ENCODE measurements at regions not wholly inside any gene's neighbourhood (a gene's known extent, or its start where the extent isn't known, plus 50 kb on each side); places are given as distances from the start of the nearest gene placed in this dataset.
"Not testable (repeated sequence)": the region's sequence is repeated elsewhere in the genome, so short reads cannot be mapped to it uniquely, and the experiment has no call there.

GRCh38 chr5:167915237-167915636, 376.2 kb upstream of the WWC1 start:
- no peak for DNase-seq

GRCh38 chr5:167916261-167916691, 375.2 kb upstream of the WWC1 start:
- DNase-seq = no peak

- DNase-seq = no peak
Observed at GRCh38 chr5:167916706-167917105, 374.7 kb upstream of the WWC1 start.

DNA sequence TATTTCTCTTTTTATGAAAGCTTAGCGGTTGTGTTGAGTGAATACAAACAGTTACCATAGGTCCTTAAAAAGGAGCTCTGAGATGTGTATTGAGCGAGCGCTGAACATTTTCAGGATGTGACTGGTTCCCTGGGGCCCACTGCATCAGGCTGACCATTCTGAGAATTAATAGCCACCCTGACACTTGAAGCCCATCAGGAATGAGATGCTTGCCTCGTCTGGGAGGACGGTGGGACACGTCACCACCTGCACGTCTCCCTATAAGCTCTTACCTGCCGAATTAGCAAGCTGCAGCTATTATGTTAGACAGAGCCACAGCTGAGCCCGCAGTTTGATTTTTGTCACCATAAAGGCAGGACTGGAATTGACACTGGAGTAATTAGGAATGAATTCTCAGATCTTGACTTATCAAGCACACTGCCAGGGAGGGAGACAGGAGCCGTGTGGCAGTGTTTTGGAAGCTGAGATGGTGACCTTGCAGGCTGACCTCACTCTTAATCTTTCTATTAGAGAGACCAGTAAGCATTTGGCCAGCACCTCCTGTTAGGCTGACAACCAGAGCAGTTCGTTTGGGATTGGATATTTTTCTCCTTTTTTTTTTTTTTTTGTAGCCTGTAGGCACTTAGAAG, 373.1 kb upstream of the WWC1 start:
- DNase-seq = no peak

DNA sequence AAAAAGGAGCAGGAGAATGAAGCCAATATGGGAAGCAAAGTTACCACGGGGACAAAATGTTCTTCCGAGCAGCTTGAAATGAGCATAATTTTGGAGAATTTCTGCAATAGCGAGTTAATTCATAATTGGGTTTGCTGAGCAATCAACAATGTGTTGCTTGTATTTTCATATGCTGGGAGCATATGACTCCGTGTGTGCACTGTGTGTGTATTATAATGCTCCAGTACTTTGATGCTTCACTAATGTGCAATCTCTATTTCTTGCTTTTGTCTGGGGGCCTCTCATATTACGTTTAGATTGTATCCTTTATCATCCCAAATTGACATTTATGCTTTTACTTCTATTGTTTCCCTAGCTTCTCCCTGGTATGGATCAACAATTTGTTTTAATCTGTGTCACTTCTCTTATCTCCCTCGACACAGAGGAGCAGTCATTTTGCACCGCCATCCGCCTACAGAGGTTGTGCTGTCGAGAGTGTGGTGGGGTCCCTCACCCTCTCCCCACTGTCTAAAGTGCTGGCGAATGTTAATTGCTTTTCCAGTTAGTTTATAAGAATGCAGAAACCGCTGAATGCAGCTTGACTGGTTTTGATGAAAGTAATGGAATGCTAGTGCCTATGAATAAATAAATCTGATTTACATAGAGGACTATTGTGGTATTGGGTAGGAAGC, 372.5 kb upstream of the WWC1 start:
- DNase-seq = no peak

DNA sequence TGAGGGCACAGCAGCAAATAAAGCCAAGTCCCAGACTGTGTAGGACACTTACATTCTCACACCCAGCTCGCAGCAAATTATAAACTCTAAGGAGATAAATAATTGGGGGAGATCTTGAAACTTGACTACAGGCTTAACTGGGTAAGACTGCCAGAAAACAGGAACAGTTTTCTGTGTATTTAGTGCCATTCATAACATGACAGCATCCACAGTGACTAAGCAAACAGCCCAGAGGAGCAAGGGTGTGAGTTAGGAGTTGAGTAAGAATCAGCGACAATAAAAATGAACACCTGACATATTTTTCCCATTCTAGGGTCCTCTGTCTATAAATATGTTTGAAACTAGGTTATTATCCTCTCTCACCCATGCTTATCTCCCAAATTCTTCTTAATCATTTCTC, 370.9 kb upstream of the WWC1 start:
- no peak for DNase-seq

GRCh38 chr5:167921796-167922195, 369.6 kb upstream of the WWC1 start:
- no peak for DNase-seq

- no peak for DNase-seq
Observed at GRCh38 chr5:167923396-167923795, 368.0 kb upstream of the WWC1 start.

DNA sequence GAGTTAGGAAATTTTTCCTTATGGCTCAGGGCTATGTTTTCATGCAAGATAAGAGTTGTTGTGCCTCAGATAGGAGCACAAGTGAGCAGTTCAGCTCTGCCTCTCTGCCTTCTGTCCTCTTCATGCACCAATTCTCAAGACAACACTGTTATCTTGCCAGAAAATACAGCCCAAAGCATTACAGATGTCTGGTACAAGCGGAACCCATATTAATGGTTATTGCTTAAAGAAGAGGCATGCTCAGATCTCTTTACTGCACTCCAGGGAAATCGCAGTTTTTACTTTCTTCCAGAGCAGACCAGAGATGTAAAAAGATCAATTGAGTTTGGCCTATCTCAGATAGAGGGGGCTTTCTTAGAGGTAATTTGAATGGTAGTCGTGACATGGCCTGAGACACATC, 361.6 kb upstream of the WWC1 start:
- DNase-seq = no peak

GRCh38 chr5:167934551-167934971, 356.9 kb upstream of the WWC1 start:
- no peak for DNase-seq

GRCh38 chr5:167936022-167936421, 355.4 kb upstream of the WWC1 start:
- DNase-seq = no peak

- DNase-seq = no peak
Observed at GRCh38 chr5:167936944-167937634, 354.4 kb upstream of the WWC1 start.

- no peak for DNase-seq
Observed at GRCh38 chr5:167937635-167937998, 353.8 kb upstream of the WWC1 start.

DNA sequence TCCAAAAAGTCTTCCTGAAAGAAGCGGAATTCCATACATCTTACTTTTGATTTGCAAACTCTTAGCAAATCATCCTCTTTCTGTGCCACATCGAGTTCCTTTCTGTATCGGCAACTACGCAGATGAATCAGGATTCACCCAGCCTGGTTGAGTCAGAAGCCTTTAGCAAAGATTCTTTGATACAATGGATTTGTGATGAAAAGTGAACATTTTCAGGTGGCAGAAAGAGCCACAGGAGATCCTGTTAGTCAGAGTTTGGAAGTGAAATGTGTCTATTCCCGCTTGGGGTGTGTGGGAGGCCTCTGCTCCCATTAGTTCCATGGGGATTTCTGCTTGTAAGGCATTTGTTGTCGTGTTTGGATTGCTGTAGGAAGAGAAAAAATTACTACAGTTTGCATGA, 351.8 kb upstream of the WWC1 start:
- no peak for DNase-seq

GRCh38 chr5:167940911-167941310, 350.5 kb upstream of the WWC1 start:
- no peak for DNase-seq

DNA sequence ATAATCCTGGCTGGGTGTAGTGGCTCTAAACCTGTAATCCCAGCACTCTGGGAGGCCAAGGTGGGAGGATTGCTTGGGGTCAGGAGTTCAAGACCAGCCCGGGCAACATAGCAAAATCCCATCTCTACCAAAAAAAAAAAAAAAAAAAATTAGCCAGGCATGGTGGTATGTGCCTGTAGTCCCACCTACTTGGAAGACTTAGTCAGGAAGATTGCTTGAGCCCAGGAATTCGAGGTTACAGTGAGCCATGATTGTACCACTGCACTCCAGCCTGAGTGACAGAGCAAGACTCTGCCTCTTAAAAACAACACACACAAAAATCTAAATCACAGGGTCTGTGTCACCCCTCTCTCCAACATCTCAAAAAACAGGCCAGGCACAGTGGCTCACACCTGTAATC, 349.9 kb upstream of the WWC1 start:
- not testable (repeated sequence) for DNase-seq

GRCh38 chr5:167943343-167943742, 348.1 kb upstream of the WWC1 start:
- DNase-seq = no peak

- no peak for DNase-seq
Observed at GRCh38 chr5:167944121-167944852, 347.2 kb upstream of the WWC1 start.

GRCh38 chr5:167945542-167946384, 345.7 kb upstream of the WWC1 start:
- no peak for DNase-seq

GRCh38 chr5:167947306-167947705, 344.1 kb upstream of the WWC1 start:
- no peak for DNase-seq

- no peak for DNase-seq
Observed at GRCh38 chr5:167948251-167948650, 343.2 kb upstream of the WWC1 start.

DNA sequence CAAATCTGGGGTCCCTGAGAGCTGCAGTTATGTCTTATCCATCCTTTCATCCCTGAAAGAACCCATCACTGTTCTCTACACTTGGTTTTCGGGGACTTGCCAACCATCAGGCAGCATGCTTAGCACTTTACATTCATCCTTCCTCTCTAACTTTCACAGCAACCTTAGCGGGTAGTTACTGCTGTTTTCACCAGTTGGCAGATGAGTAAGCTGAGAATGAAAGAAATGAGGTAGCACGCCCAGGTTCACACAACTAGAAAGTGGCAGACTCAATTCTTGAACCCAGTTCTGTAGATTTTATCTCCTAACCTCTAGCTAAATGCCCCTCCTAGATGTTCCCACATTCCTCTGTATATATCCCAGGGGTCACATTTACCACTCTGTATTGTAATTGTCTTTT, 342.0 kb upstream of the WWC1 start:
- no peak for DNase-seq
